ENCODE measurements at regions not wholly inside any gene's neighbourhood (a gene's known extent, or its start where the extent isn't known, plus 50 kb on each side); places are given as distances from the start of the nearest gene placed in this dataset.
"Not testable (repeated sequence)": the region's sequence is repeated elsewhere in the genome, so short reads cannot be mapped to it uniquely, and the experiment has no call there.

- DNase-seq (ENCODE audit: low spot score), result no peak
Measured at GRCh38 chr5:16296946-16297345, 117.4 kb upstream of the MARCHF11 start.

GRCh38 chr5:16291894-16292293 is 112.3 kb upstream of the MARCHF11 start:
- DNase-seq (ENCODE audit: low spot score), result no peak

DNA sequence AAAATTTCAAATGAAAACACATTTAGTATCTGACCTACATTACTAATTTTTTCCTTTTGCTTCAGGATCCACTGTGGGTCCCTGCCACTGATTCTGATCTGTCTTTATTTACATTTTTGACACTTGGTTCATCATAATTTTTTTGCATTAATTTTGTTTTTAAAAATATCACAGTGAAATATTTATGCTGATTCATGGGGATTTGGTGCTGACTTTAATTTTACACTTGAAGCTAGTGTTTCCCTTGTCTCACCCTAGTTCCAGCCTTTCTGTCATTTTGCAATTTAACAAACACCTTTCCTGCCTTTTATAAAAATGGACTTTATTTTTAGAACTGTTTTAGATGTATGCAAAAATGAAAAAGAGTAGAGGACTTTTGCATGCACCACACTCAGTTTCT is 111.9 kb upstream of the MARCHF11 start:
- no peak for DNase-seq (ENCODE audit: low spot score)

DNA sequence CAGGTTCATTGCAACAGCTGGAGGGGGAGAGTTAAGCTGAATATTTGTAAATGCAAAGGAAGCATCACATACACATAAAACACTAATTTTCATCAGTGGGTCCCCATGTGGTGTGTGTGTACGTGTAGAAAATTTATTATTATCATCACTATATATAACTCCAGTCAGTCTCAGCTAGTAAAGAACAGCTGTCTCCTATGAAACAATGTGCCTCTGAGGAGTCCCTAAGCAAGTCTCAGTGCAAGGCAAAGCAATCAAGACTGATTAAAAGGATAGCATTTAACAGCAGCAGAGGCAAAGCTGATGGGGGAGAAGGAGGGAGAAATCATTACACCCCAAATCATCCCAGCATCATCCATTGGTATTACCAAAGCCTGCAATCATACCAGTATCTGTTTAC is 104.2 kb upstream of the MARCHF11 start:
- DNase-seq (ENCODE audit: low spot score), result no peak

DNA sequence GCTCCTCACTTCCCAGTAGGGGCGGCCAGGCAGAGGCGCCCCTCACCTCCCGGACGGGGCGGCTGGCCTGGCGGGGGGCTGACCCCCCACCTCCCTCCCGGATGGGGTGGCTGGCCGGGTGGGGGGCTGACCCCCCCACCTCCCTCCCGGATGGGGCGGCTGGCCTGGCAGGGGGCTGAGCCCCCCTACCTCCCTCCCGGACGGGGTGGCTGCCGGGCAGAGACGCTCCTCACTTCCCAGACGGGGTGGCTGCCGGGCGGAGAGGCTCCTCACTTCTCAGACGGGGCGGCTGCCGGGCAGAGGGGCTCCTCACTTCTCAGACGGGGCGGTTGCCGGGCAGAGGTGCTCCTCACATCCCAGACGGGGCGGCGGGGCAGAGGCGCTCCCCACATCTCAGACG is 97.3 kb upstream of the MARCHF11 start:
- DNase-seq (ENCODE audit: low spot score), result not testable (repeated sequence)

- DNase-seq (ENCODE audit: low spot score), result no peak
Measured at GRCh38 chr5:16271851-16272250, 92.3 kb upstream of the MARCHF11 start.

DNA sequence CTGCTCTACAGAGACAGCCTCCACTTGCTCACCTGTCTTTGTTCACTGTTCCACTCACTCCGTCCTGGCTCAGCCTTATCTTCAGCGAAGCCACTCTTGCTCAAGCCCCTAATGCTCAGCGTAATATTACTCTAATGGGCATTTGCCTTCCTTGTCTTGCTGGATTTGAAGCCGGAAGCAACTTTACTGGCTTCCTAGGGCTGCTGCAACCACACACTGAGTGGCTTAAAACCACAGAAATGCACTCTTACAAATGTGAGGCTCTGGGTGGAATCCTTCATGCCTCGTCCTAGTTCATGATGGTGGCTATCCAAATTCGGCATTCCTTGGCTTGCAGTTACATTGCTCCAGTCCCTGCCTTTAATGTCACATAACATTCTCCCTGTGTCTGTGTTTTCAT is 85.5 kb upstream of the MARCHF11 start:
- DNase-seq (ENCODE audit: low spot score), result no peak

- no peak for DNase-seq (ENCODE audit: low spot score)
Measured at GRCh38 chr5:16260000-16260399, 80.4 kb upstream of the MARCHF11 start.

GRCh38 chr5:16253856-16254255 is 74.3 kb upstream of the MARCHF11 start:
- DNase-seq (ENCODE audit: low spot score), result no peak

DNA sequence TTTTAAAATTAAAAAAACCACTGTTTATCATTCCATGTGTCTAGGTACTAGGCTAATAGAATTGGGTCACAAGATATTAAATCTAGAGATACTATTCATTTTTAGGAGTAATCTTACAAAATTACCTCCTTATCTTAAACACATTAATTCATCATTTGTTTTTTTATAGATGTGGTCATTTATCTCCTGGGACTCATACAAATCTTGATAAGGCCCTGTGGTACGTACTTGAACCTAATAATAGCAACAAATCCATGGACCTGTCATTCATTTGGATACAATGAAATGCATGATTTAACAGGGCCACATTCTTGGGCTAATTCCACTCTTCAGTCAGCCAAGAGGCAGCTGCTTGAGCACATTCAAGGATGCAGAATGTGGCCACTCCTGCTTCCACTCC is 66.4 kb upstream of the MARCHF11 start:
- DNase-seq (ENCODE audit: low spot score), result no peak

DNA sequence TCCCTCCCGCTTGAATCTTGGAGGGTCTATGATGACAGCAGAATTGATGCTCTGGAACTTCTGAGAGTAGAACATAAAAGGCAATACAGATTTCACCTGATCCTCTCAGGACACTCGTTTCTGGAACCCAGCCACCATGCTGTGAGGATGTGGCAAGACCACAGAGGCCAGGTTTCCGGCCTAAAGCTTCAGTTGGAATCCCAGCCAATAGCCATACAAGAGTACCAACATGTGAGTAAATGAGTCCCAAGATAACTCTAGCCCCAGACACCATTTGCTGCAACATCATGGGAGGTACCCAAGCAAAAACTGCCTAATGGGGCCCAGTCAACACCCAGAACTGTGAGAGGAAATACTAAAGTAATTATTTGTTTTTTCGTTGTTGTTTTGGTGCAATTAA is 65.7 kb upstream of the MARCHF11 start:
- DNase-seq (ENCODE audit: low spot score), result no peak

GRCh38 chr5:16238018-16238417 is 58.4 kb upstream of the MARCHF11 start:
- DNase-seq (ENCODE audit: low spot score), result no peak

DNA sequence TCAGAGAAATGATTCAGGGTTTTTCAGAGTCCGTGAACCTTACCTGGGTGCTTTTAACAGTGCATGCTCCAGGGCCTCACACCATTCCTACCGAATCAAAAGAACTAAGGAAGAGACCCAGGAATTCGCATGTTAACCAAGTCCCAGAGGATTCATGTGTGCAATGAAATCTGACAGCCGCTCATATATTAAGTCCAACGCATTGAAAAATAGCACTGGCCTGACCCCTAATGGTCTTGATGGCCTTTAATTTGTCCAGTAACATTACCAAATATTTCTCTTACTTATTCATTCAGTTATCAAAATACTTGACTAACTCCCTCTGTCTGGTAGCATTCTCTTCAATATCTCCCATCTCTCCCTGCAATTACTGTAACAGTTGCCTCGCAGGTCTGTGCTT is 55.0 kb upstream of the MARCHF11 start:
- no peak for DNase-seq (ENCODE audit: low spot score)

- DNase-seq (ENCODE audit: low spot score), result no peak
Measured at GRCh38 chr5:16233730-16234129, 54.1 kb upstream of the MARCHF11 start.

DNA sequence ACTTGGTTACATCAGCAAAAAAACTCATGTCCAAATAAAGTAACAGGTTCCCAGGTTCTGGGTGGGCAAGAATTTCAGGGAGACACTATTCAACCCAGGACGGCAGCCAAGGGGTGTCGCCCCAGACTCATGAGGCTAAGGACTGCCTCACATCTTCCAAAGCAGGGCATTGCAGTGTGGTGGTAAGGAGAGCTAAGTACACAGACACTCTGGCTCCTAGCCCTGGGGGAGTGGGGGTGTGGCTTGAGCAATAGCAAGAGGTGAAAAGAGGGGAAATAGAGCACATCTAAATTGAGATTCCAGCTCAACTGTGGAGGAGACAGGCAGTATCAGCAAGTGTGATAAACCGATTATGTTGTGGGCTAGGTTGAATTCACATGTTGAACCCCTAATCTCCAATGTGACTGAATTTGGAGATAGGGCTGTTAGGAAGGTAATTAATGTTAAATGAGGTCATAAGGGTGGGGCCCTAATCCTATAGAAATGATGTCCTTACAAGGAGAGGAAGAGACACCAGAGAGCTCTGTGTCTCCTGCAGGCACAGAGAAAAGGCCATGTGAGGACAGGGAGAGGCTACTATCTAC is 49.9 kb upstream of the MARCHF11 start:
- no peak for DNase-seq (ENCODE audit: low spot score)

Data from globus pallidus (tissue), 1 donor.